CD4-positive, alpha-beta T cell treated with Interleukin-12 subunit alpha and Interleukin-12 subunit beta, for 1 hour (primary cell): ENCODE measurements at regions not wholly inside any gene's neighbourhood (a gene's known extent, or its start where the extent isn't known, plus 50 kb on each side); places are given as distances from the start of the nearest gene placed in this dataset.

Experiments used
- DNase-seq: peaks from one replicate; pipeline ENCODE4 v3.0.0-alpha.2; 2020

DNA sequence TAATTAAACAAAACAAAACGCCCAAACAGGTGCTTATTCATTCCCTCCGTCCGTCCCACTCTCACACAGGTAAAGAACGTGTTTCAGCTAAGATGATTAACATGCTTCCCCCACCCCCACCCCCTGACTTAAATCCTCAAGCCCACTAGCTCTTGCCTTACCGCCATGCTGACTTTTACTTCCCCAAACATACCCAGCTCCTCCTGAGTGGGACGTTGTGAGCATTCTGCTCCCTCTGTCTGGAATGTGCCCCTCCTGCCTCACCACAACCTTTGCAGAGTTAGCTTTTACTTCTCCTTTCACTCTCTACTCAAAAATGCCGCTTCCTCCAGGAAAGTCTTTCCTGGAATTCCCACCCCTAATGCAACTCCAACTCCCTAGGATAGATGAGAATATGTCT lies 774.0 kb upstream of the RBFOX1 start:
- DNase-seq = no peak

DNA sequence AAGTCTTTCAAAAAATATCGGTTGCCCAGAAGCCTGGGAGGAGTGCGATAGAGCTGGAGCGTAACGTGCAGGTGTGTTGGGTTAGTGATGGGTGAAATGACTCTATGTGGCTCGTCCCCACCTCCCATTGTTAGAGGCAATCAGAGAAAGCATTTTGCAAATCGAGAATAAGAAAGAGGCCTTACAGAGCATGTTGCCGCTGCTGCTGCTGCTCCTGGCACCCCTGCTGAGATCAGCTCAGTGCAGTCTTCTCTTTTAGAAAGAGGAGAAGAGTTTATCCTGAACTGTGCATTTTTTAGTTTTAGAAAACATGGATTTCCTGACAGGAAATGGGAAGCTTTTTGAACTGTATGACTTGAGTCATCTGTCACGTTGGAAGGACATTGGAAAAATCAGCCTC lies 774.5 kb upstream of the RBFOX1 start:
- no peak for DNase-seq

DNA sequence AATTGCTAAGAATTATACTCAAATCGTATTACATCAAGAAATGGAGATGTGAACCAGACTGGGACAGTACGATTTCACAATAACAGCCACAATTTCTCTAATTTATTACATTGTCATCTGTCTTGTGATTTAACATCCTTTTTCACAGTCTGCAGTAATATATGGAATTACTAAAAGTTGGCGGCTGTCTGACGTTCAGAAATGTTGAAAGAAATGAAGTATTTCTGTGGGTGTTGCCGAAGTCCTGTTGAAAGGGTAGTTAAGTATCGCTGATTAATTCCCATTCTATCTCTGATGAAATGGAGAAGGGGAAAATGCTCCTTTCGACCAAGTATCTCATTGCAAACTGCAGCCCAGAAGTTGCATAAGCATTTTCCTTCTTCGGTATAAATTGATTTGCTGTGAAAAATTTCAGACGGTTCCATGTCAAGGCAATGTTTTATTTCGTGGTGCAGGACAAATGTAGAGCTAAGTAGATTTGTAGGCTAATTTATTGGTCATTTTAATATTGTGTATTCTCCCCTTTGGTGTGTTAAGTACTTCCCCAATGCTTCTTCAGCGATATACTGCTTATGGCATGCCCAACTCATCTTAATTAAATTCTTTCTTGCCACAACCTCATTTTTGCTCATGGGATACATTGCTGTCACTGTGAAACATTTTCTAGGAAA lies 775.2 kb upstream of the RBFOX1 start:
- no peak for DNase-seq

DNA sequence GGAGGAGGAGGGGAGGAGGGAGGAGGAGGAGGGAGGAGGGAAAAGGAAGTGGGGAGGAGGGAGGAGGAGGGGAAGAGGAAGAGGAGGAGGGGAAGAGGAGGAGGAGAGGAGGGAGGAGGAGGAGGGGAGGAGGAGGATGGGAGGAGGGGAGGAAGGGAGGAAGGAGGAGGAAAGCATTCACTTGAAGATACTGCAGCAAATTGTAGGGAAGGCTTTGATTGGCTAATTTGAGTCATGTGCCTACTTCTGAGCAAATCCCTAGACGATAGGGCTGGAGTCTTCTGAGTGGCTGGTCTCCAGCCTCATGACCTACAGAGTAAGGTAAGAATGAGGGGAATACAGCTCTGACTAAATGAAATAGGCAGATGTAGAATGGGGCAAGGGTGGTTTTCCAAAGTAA lies 783.2 kb upstream of the RBFOX1 start:
- no peak for DNase-seq

DNA sequence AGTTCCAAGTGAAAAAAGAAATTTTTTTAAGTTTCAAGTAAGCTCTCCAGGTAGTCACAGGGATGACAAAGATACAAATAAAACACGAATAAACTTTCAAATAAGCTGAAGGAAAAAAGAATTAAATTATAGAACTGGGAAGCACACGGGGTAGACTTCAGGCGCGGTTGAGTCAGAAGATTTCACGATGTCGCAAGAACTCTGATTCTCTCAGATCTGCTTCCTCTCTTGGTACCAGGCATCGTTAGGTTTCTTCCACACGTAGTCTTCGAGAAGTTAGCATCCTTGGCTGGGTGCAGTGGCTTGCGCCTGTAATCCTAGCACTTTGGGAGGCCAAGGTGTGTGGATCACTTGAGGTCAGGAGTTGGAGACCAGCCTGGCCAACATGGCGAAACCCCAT lies 784.1 kb upstream of the RBFOX1 start:
- DNase-seq = no peak

DNA sequence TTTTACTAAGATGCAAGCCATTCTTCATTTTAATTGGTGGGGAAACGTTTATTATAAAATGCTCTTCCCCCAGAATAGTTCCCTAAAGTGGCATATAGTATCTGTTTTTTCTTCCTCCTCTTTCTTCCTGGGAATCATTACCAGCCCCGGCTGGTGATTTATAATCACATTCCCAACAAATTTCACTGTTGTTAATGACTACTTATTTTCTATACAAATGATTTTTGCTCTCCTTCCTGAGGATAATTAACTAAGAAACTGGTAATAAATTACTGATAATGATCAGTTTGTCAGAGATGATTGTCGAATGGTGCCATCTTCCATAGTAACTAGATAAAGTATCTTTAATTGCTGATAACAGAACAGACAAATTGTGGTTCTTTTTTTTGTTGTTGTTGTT lies 785.5 kb upstream of the RBFOX1 start:
- DNase-seq = no peak

DNA sequence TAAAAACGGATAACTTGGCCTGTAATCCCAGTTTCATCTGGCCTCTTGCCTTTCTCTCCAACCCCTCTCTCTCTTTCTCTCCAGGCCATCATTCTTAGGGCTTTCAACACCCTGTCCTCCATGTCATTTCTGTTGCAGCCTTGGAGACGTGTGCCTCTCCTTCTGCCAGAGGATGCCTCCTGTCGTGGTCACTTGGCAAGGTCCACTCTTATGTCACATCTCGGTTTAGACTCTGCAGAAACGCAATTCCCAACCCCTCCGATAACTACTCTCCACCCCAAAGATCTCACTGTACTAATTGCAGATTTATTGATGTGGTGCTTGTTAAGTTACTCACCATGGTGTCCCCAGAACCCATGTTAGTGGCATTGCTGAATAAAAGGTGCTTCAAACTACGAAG lies 787.3 kb upstream of the RBFOX1 start:
- no peak for DNase-seq

DNA sequence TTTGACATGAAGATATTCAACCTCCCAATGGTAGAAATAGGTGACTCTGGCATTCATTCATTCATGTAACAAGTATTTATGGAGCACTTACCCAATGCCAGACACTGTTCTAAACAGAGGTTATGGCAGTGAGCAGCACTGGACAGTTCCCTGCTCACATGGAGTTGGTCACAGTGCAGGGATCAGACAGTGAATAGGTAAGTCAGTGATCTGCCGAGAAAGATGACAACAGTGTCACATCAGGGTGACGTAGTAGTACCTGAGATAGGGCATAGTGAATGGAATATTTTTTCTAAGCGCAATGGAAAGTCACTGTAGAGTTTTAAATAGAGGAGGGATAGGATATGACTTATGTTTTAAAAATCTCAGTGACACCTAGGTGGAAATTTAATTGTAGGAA lies 791.4 kb upstream of the RBFOX1 start:
- no peak for DNase-seq

DNA sequence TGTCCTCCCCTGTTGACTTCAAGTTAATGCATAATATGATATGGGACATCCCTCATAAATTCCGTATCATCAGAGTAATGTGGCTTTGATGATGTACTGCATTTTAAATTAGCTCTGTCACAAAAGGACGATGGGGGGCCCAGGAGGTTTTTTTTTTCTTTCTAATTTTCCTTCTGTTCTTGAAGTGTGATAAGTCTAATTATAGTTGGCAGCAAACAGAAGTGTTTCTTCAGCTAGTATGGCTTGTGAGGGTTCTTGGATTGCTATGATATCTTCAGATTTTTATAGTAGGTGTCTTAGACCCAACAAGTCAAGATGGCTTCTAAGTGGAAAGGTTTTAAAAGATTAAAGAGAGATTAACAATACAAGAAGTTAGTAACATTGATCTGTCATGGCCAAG lies 796.2 kb upstream of the RBFOX1 start:
- no peak for DNase-seq

DNA sequence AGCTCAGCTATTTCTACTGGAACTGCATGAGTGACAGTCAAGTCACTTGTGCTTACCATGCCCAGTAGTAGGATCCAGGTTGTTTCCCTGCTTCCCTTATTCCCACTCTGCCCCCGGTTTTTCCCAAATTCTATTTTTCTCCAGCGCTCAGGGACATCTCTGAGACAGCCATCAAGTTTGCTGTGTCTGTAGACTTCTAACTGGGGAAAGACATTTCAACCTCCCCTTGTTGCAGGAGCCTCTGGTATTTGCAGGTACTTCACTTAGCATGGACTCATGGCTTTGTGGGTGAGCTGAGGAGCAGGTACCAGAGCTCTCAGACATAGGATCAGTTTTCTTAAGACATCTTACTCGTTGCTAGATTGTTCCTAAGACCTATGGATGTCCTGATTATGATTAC lies 801.6 kb upstream of the RBFOX1 start:
- no peak for DNase-seq

DNA sequence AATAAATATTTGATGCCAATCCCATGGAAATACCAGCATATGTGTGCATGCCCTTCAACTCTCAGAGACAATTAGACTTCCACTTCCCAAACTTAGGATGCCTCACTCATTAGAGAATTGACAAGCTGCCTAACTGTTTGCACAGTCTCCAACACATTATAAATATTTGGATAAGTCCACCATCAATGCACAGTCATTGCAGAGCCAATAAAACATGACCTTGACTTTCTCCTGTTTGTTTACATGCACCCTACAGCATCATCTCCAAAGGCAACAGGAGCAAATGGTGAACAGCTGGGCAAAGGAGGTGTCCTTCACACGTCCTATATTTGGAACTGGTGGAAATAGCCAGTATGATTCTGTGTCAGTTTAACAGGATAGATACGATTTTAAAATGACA lies 804.4 kb upstream of the RBFOX1 start:
- no peak for DNase-seq

DNA sequence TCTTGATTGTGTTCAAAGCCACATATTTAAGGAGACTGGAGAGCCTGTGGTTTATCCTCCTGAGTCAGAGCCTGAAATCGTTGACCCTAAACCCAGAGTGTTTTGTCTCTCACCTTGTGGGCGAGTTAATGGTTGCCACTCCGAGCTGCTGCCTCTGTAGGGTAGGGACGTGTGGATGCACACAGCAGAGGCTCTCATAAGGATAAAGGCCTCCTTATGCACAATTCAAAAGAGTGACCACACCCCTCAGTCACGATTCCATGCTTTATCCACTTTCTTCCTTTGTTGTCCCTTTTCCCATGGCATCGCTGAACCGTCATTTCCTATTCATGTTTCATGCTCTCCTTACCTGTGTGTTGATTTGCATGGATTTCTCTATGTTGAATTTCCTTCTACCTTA lies 805.0 kb upstream of the RBFOX1 start:
- no peak for DNase-seq

DNA sequence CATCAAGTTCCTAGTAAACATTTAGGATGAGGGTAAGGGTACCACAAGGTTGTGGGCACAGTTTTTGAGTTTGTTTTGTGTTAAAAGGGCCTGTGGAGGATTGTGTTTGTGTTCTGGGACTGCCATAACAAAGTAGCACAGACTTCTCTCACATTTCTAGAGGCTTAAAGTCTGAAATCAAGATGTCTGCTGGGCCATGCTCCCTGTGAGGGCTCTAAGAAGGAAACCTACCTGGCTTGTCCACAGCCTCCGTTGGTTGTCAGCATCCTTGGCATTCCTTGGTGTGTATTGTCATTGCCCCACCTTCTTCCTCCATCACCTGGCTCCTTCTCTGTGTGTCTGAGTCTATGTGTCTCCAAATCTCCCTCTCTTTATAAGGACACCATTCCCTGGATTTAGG lies 808.1 kb upstream of the RBFOX1 start:
- DNase-seq = no peak

DNA sequence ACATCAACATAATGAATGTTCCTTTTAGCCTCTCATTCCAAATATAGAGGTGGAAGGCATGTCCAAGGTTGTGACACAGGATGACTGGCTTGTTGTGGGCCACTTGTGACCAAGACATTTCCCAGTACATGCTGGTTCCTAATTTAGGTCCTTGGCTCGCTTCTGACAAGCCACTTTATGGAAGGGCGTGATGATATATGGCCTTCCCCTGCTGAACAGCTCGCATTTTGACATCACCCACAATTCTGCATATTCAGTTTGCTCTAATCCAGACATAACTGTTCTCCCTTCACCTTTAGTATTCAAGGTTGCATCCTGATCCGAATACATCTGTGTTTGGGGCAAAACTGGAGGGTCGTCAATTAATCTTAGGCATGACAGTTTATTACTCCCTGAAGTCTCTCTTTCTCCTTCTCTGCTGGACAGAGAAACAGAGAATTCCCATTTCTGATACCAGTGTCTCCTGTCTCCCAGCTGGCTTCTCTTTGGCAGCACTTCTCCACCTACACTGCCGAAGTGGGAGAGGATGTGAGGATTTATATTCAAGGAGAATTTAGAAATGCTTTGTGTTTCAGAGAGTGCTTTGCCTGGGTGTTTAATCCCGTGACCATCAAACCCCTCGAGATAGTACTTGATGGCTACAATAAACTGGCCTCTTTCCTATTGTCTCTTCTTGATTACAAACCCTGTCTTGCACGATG lies 815.5 kb upstream of the RBFOX1 start:
- DNase-seq = no peak

DNA sequence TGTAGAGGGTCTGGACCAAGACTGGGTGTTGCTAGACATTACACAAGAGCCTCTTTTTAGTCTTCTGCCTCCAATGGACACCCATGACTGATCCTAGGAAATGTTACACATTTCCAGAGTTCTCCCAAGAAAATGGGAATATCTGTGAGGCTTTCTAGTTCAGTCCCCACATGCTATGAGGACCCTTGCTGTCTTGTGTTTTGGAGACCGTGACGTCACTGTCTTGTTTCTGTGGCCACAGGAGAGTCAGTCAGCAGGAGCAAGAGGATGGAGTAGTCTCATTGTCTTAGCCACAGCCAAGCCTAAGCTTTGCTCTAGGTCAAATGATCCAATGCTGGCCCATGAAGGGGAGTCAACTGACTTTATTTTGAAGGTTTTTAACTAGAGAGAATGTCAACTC lies 820.1 kb upstream of the RBFOX1 start:
- no peak for DNase-seq

DNA sequence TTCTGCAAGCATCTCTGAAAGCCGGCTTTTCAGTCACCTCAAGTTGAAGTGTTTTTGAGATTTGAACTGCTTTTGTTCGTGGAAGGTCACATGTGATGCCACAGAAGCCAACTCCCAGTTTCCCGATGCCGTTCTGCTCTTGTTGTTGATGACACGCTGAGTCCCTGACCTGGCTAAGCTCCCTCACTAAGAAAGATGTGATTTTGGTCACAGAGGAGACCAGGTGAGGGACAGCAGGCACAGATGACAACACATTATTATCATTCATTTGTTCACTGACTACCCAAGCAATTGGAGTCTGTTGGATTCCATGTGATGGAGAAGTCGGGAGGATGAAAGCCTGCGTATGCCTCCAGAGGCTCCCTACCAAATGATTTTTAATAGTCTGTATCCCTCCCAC lies 822.4 kb upstream of the RBFOX1 start:
- DNase-seq = no peak

DNA sequence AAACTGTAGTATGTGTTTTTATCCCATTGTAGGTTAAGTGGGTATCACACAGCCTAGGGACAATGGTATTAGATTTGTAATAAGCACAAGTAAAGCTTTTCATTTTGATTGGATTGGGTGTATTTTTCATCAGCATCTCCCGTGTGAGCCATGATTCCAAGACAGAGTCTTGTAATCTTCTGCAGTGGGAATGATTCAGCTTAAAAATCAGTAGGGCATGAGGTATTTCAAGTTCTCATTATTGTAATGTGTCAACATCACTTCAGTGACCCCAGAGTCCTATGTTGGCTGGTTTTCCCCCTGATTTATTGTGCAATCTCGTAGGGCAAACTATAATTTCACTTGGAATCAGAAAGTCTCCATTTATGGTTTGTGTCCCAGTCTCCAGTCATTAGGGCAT lies 833.2 kb upstream of the RBFOX1 start:
- no peak for DNase-seq

DNA sequence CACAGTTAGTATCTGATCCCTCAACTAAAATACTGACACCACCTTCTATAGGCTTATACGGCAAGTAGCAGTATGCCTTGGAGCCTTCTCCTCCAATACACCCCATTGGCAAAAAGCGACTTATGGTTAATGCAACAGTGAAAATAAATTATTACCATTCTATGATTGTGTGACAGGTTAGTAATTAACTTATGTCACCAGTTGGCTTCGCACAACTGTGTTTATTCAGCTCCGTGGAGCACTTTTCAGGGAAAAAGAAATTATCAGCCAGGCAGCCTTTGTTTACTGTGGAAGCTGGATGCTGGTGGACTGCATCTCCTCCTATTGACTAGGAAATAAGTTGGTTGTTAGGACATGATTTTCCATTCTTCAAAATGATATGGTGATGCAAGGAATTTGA lies 833.8 kb upstream of the RBFOX1 start:
- DNase-seq = no peak

DNA sequence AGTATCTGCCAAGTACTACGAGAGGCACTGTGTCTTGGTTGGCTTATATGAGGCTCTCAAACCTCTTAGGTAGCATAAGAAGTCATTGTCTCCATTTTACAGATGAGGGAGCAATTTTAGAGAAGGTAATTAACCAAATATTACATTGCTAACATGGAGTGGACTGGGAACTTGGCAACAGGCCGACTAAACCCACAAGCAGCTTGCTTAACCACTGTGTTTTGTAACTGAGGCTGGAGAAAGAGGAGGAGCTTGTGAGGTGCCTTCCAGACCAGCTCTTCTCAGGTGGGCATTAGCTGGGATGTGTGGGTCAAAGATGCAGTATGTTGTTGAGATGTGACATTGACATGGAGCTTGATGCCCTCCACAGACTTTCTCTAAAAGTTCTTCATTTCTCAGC lies 835.6 kb upstream of the RBFOX1 start:
- no peak for DNase-seq

DNA sequence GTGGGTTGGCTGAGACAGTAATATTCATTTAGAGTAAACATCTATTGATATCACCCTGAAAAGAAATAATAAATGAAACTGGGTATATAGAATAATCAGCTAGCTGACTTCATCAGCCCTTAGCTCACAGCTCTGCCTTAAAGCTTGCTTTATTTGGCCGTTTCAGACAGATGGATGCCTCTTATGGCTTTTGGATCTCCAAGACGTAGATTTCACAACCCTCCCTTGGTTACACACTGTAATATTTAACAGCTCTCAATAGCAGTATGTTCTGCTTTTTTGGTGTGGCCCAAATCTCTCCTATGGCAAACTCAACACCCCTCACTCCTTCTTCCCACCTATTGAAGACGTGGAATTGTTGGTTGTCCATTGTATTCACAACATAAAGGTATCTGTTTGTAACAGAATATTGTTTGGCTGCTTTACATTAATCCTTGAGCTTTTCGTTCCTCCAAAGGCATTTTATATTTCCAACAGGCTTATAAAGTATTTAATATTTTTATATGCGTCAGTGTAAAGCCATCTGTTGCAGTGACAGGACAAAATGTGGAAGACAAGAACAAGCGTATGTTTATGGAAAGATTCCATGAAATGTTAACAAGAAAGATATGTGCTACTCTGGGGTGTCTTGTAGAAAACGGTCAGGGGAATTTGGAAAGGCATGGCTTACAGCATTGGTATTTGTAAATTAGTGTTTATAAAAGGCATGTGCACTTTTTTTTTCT lies 837.0 kb upstream of the RBFOX1 start:
- DNase-seq = no peak

DNA sequence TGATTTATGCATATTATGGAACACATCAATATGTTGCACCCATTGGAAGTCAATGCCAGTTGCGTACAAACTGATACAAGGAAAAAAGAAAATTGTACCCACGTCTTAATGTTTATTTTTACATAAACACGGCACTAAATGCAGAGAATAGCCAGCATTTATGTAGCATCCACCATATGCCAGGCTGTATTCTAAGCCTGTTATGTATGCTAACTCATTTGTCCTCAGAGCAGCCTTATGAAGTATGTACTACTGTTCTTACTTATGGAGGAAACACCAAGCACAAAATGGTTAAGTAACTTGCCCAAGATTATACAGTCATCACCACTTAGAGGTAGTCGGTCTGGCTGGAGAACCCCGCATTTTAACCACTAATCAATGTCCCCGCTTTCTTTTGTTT lies 837.9 kb upstream of the RBFOX1 start:
- DNase-seq = no peak

DNA sequence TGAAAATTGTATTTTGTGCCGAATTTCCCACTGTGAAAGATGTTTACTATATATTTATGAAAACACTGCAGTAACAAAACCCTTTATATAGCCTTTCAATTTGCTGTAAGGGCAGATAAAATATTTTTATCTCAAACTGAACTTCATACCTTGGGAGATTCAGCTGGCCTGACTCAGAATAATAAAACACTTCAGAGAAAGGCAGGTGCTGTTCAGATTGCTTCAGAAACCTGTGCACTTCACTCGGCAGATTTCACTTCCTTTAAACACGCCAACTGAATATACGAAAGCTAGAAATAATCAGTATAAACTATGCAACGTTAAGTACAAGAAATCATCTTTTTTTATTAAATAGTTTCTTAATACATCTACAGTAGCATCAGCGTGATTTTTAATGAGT lies 839.1 kb upstream of the RBFOX1 start:
- DNase-seq = no peak

DNA sequence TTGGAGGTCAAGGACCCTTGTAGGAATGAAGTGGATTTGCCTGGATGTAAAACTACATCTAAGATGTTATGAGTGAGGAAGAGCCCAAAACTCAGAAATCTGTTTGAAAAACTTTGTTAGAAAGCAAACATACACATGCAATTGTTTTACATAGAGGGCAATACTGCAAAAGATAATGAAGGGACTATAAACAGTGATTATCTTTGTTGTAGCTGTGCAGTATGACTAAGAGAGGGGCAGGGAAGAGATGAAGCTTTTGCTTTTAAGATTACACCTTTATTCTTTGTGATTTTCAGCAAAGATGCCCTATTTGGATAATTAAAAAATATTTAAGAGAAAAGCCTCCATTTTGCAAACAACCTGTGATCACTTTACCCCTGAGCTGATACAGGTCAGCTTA lies 839.9 kb upstream of the RBFOX1 start:
- no peak for DNase-seq

DNA sequence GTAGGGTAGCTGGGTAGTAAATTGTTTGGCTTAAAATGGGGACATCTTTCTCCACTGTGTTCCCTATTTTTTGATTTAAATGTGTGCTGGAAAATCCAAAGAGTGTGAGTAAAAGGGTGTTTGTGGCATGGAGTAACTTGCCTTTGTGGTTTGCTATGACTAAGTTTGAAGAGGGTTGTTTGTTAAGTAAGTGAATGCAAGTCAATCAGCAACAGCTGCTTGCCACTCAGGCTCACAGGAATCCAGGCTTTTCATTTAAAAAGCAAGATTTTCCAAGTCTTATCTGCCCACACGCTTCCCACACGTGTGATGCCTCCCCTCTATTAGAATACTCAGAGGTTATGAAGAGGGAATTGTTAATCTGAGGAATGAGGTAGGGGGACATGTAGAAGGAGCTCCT lies 847.7 kb upstream of the RBFOX1 start:
- no peak for DNase-seq

DNA sequence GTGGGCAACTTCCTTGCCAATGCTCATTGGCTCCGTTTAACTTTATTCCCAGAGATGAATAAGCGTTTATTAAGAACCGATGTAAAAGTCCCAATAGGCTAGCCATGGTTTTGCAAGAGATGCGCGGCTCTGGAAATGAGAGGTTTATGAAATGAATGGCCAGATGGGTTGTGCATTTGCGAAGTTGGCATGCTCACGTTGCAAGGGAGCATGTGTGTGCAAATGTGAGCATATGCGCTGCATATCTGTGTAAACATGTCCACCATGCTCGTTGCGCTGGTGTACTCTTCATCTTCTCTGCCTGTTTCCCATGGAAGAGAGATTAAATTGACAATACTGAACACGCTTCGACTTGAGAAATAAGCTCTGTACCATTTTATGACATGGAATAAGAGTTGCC lies 848.6 kb upstream of the RBFOX1 start:
- DNase-seq = no peak
